Panc1 (cell line): ENCODE measurements at regions not wholly inside any gene's neighbourhood (a gene's known extent, or its start where the extent isn't known, plus 50 kb on each side); places are given as distances from the start of the nearest gene placed in this dataset.

ENCODE experiments used
- ATAC-seq: fragments of 200-7000 bp; cut with Tn5 transposase; 2 replicates; pipeline ENCODE4 v1.9.1; 2020; ENCODE audit warnings: mild to moderate bottlenecking, moderate library complexity
- BruUV-seq: library from RNA; stranded (reverse); fragments of 400-500 nt; replicated peaks from 2 replicates; lab custom pipeline; 2021; lab: Mats Ljungman, UMichigan
- CTCF ChIA-PET: fragments of 300-600 bp; sonication (Branson Sonifier 250); formaldehyde crosslinking; loops from one replicate; lab custom pipeline; 2022; ENCODE audit warnings: antibody characterized with exemption; lab: Charles Lee
- POLR2A ChIA-PET: fragments of 300-600 bp; sonication (Branson Sonifier 250); formaldehyde crosslinking; loops from one replicate; lab custom pipeline; 2022; ENCODE audit warnings: antibody characterized with exemption; lab: Charles Lee
- DNase-seq: peaks from one replicate; pipeline ENCODE4 v3.0.0-alpha.2; 2010; ENCODE audit warnings: low read depth, low spot score
- H3K27ac ChIP-seq: 2 replicates; pipeline ENCODE4 v1.5.1; 2011; ENCODE audit warnings: mild to moderate bottlenecking, low read length, inconsistent platforms
- H3K27me3 ChIP-seq: fragments of 200-500 bp; sonication (Bioruptor generic); 2 replicates; pipeline ENCODE4 v1.6.0; 2014; ENCODE audit warnings: low read length, inconsistent platforms; ENCODE audit not compliant: control insufficient read depth, insufficient read depth
- H3K36me3 ChIP-seq: fragments of 200-500 bp; sonication (Bioruptor generic); 2 replicates; pipeline ENCODE4 v1.5.1; 2014; ENCODE audit warnings: inconsistent platforms, mild to moderate bottlenecking, low read length, moderate library complexity; ENCODE audit not compliant: control insufficient read depth, insufficient read depth
- H3K4me1 ChIP-seq: 2 replicates; pipeline ENCODE4 v1.5.1; 2011; ENCODE audit warnings: inconsistent platforms, mild to moderate bottlenecking, low read length, moderate library complexity; ENCODE audit not compliant: control insufficient read depth, insufficient read depth
- H3K4me3 ChIP-seq, 2 experiments: 2 replicates each; pipeline ENCODE4 v1.5.1; 2011 to 2012; ENCODE audit warnings: low read depth in 2 of 2, low read length in 2 of 2, mild to moderate bottlenecking in 2 of 2, inconsistent platforms in 1 of 2, moderate library complexity in 1 of 2
- H3K9me3 ChIP-seq: fragments of 200-500 bp; sonication (Bioruptor generic); 2 replicates; pipeline ENCODE4 v1.5.1; 2014; ENCODE audit warnings: low read depth, mild to moderate bottlenecking, inconsistent platforms, low read length, moderate library complexity; ENCODE audit not compliant: control insufficient read depth, insufficient read depth
- POLR2AphosphoS5 ChIP-seq: IDR thresholded peaks from 2 replicates; pipeline ENCODE4 v1.6.1; 2012; ENCODE audit warnings: mild to moderate bottlenecking, low read depth, low read length, moderate library complexity
- SIN3A ChIP-seq: IDR thresholded peaks from 2 replicates; pipeline ENCODE4 v1.6.1; 2012; ENCODE audit warnings: low read depth, mild to moderate bottlenecking, low read length, moderate library complexity, borderline replicate concordance; ENCODE audit not compliant: insufficient read depth
- TCF7L2 ChIP-seq: IDR thresholded peaks from 2 replicates; pipeline ENCODE4 v1.6.1; 2011; ENCODE audit warnings: mild to moderate bottlenecking, low read depth, low read length, inconsistent platforms
- in situ Hi-C: cut with HindIII; loops from 2 replicates; pipeline ENCODE4 v1.10.0; 2016; ENCODE audit warnings: low sequenced_read_pairs, low pct_unique_long_range_greater_than_20kb
- intact Hi-C: fragments of 100-400 bp; cut with micrococcal nuclease; formaldehyde crosslinking; loops from one replicate; pipeline ENCODE4 v1.10.0; 2022; ENCODE audit not compliant: unreplicated experiment
- TF ChIP-seq, protein P1 (sequence below), 2 experiments: IDR thresholded peaks; 2 replicates each; pipeline ENCODE4 v1.6.1; 2011 to 2012; ENCODE audit warnings: low read depth in 2 of 2, control low read depth in 1 of 2, low read length in 1 of 2, mild to moderate bottlenecking in 1 of 2, moderate library complexity in 1 of 2; ENCODE audit not compliant: insufficient read depth in 1 of 2
- TF ChIP-seq, protein P2 (sequence below): fragments of 450-650 bp; IDR thresholded peaks from 2 replicates; pipeline ENCODE4 v1.5.1; 2017; ENCODE audit warnings: mild to moderate bottlenecking

DNA sequence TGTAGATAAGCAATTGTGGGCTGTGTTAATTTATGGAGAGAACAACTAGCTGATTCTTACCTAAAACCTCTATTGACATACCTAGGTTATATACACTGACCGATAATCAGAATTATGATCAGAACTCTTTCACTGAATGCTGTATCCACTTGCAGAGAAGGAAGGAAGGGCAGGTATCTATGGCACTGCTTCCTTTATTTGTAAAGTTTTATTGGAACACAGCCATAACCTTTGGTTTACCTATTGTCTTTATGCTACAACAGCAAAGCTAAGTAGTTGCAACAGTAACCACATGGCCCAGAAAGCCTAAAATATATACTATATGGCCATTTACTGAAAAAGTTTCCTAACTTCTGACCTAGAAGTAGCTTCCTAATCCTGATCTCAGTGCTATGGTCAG, 358.9 kb upstream of the ARID1B start:
- Histone ChIP-seq H3K36me3 (no peaks in the 10 kb centered on the region), H3K27ac (no peak overlapping the region), H3K9me3 (0 out of 2 replicates have a peak, but pooled peaks cover 3% of the 10 kb centered on the region), H3K4me1 (no peaks in the 10 kb centered on the region), H3K27me3 (no peaks in the 10 kb centered on the region), H3K4me3 (no peak overlapping the region)
- ATAC-seq = no peak
- TF ChIP-seq POLR2AphosphoS5 = no peak
- TF ChIP-seq, protein P1, sequence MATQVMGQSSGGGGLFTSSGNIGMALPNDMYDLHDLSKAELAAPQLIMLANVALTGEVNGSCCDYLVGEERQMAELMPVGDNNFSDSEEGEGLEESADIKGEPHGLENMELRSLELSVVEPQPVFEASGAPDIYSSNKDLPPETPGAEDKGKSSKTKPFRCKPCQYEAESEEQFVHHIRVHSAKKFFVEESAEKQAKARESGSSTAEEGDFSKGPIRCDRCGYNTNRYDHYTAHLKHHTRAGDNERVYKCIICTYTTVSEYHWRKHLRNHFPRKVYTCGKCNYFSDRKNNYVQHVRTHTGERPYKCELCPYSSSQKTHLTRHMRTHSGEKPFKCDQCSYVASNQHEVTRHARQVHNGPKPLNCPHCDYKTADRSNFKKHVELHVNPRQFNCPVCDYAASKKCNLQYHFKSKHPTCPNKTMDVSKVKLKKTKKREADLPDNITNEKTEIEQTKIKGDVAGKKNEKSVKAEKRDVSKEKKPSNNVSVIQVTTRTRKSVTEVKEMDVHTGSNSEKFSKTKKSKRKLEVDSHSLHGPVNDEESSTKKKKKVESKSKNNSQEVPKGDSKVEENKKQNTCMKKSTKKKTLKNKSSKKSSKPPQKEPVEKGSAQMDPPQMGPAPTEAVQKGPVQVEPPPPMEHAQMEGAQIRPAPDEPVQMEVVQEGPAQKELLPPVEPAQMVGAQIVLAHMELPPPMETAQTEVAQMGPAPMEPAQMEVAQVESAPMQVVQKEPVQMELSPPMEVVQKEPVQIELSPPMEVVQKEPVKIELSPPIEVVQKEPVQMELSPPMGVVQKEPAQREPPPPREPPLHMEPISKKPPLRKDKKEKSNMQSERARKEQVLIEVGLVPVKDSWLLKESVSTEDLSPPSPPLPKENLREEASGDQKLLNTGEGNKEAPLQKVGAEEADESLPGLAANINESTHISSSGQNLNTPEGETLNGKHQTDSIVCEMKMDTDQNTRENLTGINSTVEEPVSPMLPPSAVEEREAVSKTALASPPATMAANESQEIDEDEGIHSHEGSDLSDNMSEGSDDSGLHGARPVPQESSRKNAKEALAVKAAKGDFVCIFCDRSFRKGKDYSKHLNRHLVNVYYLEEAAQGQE (IDR thresholded peaks at IDR 0.05; ENCODE audit: insufficient read depth in 1 of 2, low read depth in 2 of 2, low read length in 1 of 2) = no peak
- in situ Hi-C loops (no loop called here), intact Hi-C loops (no loop called here)
- ChIA-PET POLR2A (no interaction called here), CTCF (no interaction called here)
- no peak for DNase-seq
- BruUV-seq = no TSS peak

DNA sequence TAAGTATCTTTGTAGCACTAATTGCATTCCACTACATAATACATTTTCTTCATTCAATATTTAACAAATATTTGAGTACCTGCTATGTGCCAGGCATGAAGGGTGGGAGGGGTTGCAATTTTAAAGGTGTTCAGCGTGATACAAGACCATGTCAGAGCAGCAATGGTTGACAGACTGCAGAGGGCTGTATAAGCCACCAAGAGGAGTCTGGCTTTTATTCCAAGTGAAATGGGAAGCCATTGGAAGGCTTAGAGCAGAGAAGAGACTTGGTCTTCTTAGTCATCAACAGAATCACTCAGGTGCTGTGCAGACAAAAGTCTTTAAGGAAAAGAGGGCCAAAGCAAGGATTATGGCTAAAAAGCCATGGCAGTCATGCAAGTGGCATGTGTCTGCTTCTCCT, 360.8 kb upstream of the ARID1B start:
- CTCF ChIA-PET = no interaction called here
- Histone ChIP-seq H3K9me3 (0 out of 2 replicates have a peak, but pooled peaks cover under 1% of the 10 kb centered on the region), H3K27ac (no peak overlapping the region), H3K4me3 (no peak overlapping the region), H3K36me3 (no peaks in the 10 kb centered on the region), H3K27me3 (no peaks in the 10 kb centered on the region), H3K4me1 (no peaks in the 10 kb centered on the region)
- BruUV-seq = no TSS peak
- POLR2A ChIA-PET = no interaction called here
- ATAC-seq (no peak), DNase-seq (no peak)
- intact Hi-C loops (no loop called here), in situ Hi-C loops (no loop called here)
- TF ChIP-seq SIN3A (no peak), TCF7L2 (no peak), POLR2AphosphoS5 (no peak)
- TF ChIP-seq, protein P2, sequence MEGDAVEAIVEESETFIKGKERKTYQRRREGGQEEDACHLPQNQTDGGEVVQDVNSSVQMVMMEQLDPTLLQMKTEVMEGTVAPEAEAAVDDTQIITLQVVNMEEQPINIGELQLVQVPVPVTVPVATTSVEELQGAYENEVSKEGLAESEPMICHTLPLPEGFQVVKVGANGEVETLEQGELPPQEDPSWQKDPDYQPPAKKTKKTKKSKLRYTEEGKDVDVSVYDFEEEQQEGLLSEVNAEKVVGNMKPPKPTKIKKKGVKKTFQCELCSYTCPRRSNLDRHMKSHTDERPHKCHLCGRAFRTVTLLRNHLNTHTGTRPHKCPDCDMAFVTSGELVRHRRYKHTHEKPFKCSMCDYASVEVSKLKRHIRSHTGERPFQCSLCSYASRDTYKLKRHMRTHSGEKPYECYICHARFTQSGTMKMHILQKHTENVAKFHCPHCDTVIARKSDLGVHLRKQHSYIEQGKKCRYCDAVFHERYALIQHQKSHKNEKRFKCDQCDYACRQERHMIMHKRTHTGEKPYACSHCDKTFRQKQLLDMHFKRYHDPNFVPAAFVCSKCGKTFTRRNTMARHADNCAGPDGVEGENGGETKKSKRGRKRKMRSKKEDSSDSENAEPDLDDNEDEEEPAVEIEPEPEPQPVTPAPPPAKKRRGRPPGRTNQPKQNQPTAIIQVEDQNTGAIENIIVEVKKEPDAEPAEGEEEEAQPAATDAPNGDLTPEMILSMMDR = no peak
- TF ChIP-seq, protein P1 (IDR thresholded peaks at IDR 0.05; ENCODE audit: insufficient read depth in 1 of 2, low read depth in 2 of 2, low read length in 1 of 2) = no peak
